H1 (cell line): ENCODE measurements at regions not wholly inside any gene's neighbourhood (a gene's known extent, or its start where the extent isn't known, plus 50 kb on each side); places are given as distances from the start of the nearest gene placed in this dataset.

ENCODE experiments used
- CTCF ChIA-PET: fragments of 300-600 bp; sonication (Branson Sonifier 250); formaldehyde crosslinking; loops from one replicate; lab custom pipeline; 2021; ENCODE audit not compliant: partially characterized antibody; lab: Charles Lee
- POLR2A ChIA-PET: fragments of 300-600 bp; sonication (Branson Sonifier 250); formaldehyde crosslinking; loops from one replicate; lab custom pipeline; 2021; ENCODE audit warnings: inconsistent platforms; ENCODE audit not compliant: partially characterized antibody; lab: Charles Lee
- DNase-seq, 2 experiments: peaks; one replicate each; pipeline versions ENCODE4 v3.0.0 to v3.0.0-alpha.2; 2010 to 2022; ENCODE audit warnings: low spot score in 2 of 2, low read depth in 1 of 2, mixed read lengths in 1 of 2
- FAIRE-seq: peaks from 2 replicates; lab custom pipeline; 2011; peaks lifted over from hg19 to GRCh38; lab: Jason Lieb, UNC
- H2AFZ ChIP-seq: 2 replicates; pipeline ENCODE4 v1.8.1; 2012; ENCODE audit warnings: low read length, inconsistent platforms
- H2AK5ac ChIP-seq: 2 replicates; pipeline ENCODE4 v1.6.1; 2013; ENCODE audit warnings: low read depth, low read length
- H2BK120ac ChIP-seq: replicated peaks from 2 replicates; pipeline ENCODE3; 2013; ENCODE audit warnings: low read depth, low read length, inconsistent platforms
- H2BK12ac ChIP-seq: 2 replicates; pipeline ENCODE4 v1.6.1; 2013; ENCODE audit warnings: low read depth, low read length
- H2BK15ac ChIP-seq: 2 replicates; pipeline ENCODE4 v1.6.1; 2013; ENCODE audit warnings: low read length
- H2BK20ac ChIP-seq: 2 replicates; pipeline ENCODE4 v1.6.1; 2013; ENCODE audit warnings: low read length
- H2BK5ac ChIP-seq: 2 replicates; pipeline ENCODE4 v1.6.1; 2013; ENCODE audit warnings: low read depth, low read length
- H3K14ac ChIP-seq: 2 replicates; pipeline ENCODE4 v1.6.1; 2013; ENCODE audit warnings: inconsistent platforms; ENCODE audit not compliant: insufficient read length
- H3K18ac ChIP-seq: 2 replicates; pipeline ENCODE4 v1.6.1; 2013; ENCODE audit warnings: low read length; ENCODE audit errors: extremely low read depth
- H3K23ac ChIP-seq: 2 replicates; pipeline ENCODE4 v1.6.1; 2013; ENCODE audit warnings: inconsistent platforms; ENCODE audit not compliant: insufficient read length
- H3K23me2 ChIP-seq: 2 replicates; pipeline ENCODE4 v1.6.1; 2013; ENCODE audit warnings: low read depth, low read length
- H3K27ac ChIP-seq: 2 replicates; pipeline ENCODE4 v1.6.1; 2011; ENCODE audit warnings: low read depth, low read length, inconsistent platforms
- H3K27me3 ChIP-seq, 4 experiments: replicated peaks in 1 of 4; 1 replicate in 1 of 4; 2 replicates in 3 of 4; pipeline versions ENCODE4 v1.6.1 to v1.8.1; 2011 to 2013; ENCODE audit warnings: low read length in 3 of 4, mild to moderate bottlenecking in 3 of 4, inconsistent platforms in 2 of 4, mixed read lengths in 2 of 4, moderate library complexity in 1 of 4; ENCODE audit not compliant: control insufficient read depth in 3 of 4, insufficient read depth in 3 of 4; ENCODE audit errors: extremely low read depth in 1 of 4
- H3K36me3 ChIP-seq, 4 experiments: 2 replicates each; pipeline versions ENCODE4 v1.6.1 to v1.8.1; 2011 to 2013; ENCODE audit warnings: mild to moderate bottlenecking in 4 of 4, low read length in 3 of 4, moderate library complexity in 2 of 4, control low read depth in 1 of 4, inconsistent platforms in 1 of 4; ENCODE audit not compliant: insufficient read depth in 4 of 4, control insufficient read depth in 2 of 4
- H3K4ac ChIP-seq: replicated peaks from 2 replicates; pipeline ENCODE3; 2013; ENCODE audit warnings: low read length, low read depth, mixed read lengths, inconsistent platforms; ENCODE audit not compliant: insufficient read length
- H3K4me1 ChIP-seq, 4 experiments: replicated peaks in 1 of 4; 1 replicate in 1 of 4; 2 replicates in 3 of 4; pipeline versions ENCODE4 v1.6.1 to v1.8.1; 2011 to 2013; ENCODE audit warnings: low read length in 3 of 4, inconsistent platforms in 2 of 4, mixed read lengths in 1 of 4; ENCODE audit not compliant: insufficient read depth in 4 of 4, control insufficient read depth in 3 of 4
- H3K4me2 ChIP-seq, 2 experiments: 2 replicates each; pipeline versions ENCODE4 v1.6.1 to v1.8.1; 2011 to 2013; ENCODE audit warnings: low read depth in 2 of 2, low read length in 2 of 2, control low read depth in 1 of 2, inconsistent platforms in 1 of 2, mild to moderate bottlenecking in 1 of 2; ENCODE audit not compliant: insufficient read depth in 1 of 2
- H3K4me3 ChIP-seq, 4 experiments: fragments of 200-600, 300-600 bp in 1 of 4; sonication (generic), shearing (Covaris generic), sonication (Bioruptor Twin) in 1 of 4; 2 replicates each; pipeline versions ENCODE4 v1.5.1 to v1.8.1; 2011 to 2016; ENCODE audit warnings: low read length in 4 of 4, low read depth in 3 of 4, control low read depth in 2 of 4, inconsistent platforms in 2 of 4, mild to moderate bottlenecking in 2 of 4, mixed read lengths in 1 of 4, moderate library complexity in 1 of 4; ENCODE audit not compliant: insufficient read depth in 2 of 4; ENCODE audit errors: extremely low read depth in 1 of 4
- H3K56ac ChIP-seq: replicated peaks from 2 replicates; pipeline ENCODE3; 2013; ENCODE audit warnings: low read depth, mild to moderate bottlenecking, mixed read lengths, low read length, inconsistent platforms; ENCODE audit not compliant: insufficient read length
- H3K79me1 ChIP-seq: 2 replicates; pipeline ENCODE4 v1.6.1; 2013; ENCODE audit warnings: low read depth, low read length, control low read depth
- H3K79me2 ChIP-seq, 2 experiments: 2 replicates each; pipeline versions ENCODE4 v1.6.1 to v1.8.1; 2012 to 2013; ENCODE audit warnings: low read length in 2 of 2, mild to moderate bottlenecking in 2 of 2, inconsistent platforms in 1 of 2; ENCODE audit not compliant: insufficient read depth in 2 of 2, control insufficient read depth in 1 of 2
- H3K9ac ChIP-seq, 4 experiments: replicated peaks in 1 of 4; 1 replicate in 1 of 4; 2 replicates in 3 of 4; pipeline versions ENCODE4 v1.6.1 to v1.8.1; 2011 to 2013; ENCODE audit warnings: low read depth in 3 of 4, low read length in 3 of 4, control low read depth in 2 of 4, mild to moderate bottlenecking in 2 of 4, moderate library complexity in 2 of 4, inconsistent platforms in 1 of 4; ENCODE audit errors: extremely low read depth in 1 of 4
- H3K9me3 ChIP-seq, 2 experiments: 2 replicates each; pipeline versions ENCODE4 v1.6.1 to v1.8.1; 2012 to 2013; ENCODE audit warnings: mild to moderate bottlenecking in 2 of 2, moderate library complexity in 2 of 2, control low read depth in 1 of 2, inconsistent platforms in 1 of 2, low read depth in 1 of 2, low read length in 1 of 2, mixed read lengths in 1 of 2; ENCODE audit not compliant: insufficient read depth in 2 of 2
- H4K20me1 ChIP-seq, 2 experiments: replicated peaks in 1 of 2; 2 replicates each; pipeline versions ENCODE3 to v1.8.1; 2011 to 2013; ENCODE audit warnings: inconsistent platforms in 2 of 2, low read length in 2 of 2, mild to moderate bottlenecking in 1 of 2; ENCODE audit not compliant: insufficient read depth in 2 of 2, control insufficient read depth in 1 of 2
- H4K5ac ChIP-seq: 2 replicates; pipeline ENCODE4 v1.6.1; 2013; ENCODE audit warnings: low read length, low read depth, mixed read lengths, inconsistent platforms; ENCODE audit not compliant: insufficient read length
- H4K8ac ChIP-seq: 2 replicates; pipeline ENCODE4 v1.8.0; 2013; ENCODE audit warnings: mild to moderate bottlenecking, moderate library complexity, low read length, inconsistent platforms; ENCODE audit not compliant: insufficient read depth; ENCODE audit errors: extremely low read depth
- H4K91ac ChIP-seq: replicated peaks from 2 replicates; pipeline ENCODE3; 2013; ENCODE audit warnings: low read length, mixed read lengths, inconsistent platforms; ENCODE audit not compliant: insufficient read length
- JUN ChIP-seq: IDR thresholded peaks from 2 replicates; pipeline ENCODE4 v1.6.1; 2011; ENCODE audit warnings: low read depth, mild to moderate bottlenecking, improper control_type of control experiment, low read length
- KDM5A ChIP-seq: fragments of 200-600 bp; IDR thresholded peaks from 2 replicates; pipeline ENCODE4 v1.7.1; 2012; ENCODE audit warnings: mild to moderate bottlenecking, low read length, inconsistent platforms, mixed read lengths
- NANOG ChIP-seq: IDR thresholded peaks from 2 replicates; pipeline ENCODE4 v1.6.1; 2011; ENCODE audit warnings: low read length, low read depth, mild to moderate bottlenecking, inconsistent platforms; ENCODE audit not compliant: insufficient read depth, poor library complexity, severe bottlenecking
- POLR2AphosphoS5 ChIP-seq: IDR thresholded peaks from 2 replicates; pipeline ENCODE4 v1.6.1; 2011; ENCODE audit warnings: low read depth, low read length
- POU5F1 ChIP-seq: IDR thresholded peaks from 2 replicates; pipeline ENCODE4 v1.6.1; 2011; ENCODE audit warnings: low read depth, mild to moderate bottlenecking, low read length, moderate library complexity
- RAD21 ChIP-seq, 2 experiments: IDR thresholded peaks in 1 of 2; conservative IDR thresholded peaks in 1 of 2; 2 replicates each; pipeline ENCODE4 v1.6.1; 2011; ENCODE audit warnings: low read depth in 2 of 2, low read length in 2 of 2, improper control_type of control experiment in 1 of 2, inconsistent platforms in 1 of 2, mild to moderate bottlenecking in 1 of 2, moderate library complexity in 1 of 2
- SIN3A ChIP-seq, 2 experiments: IDR thresholded peaks in 1 of 2; conservative IDR thresholded peaks in 1 of 2; 2 replicates each; pipeline ENCODE4 v1.6.1; 2011 to 2012; ENCODE audit warnings: low read length in 2 of 2, improper control_type of control experiment in 1 of 2, low read depth in 1 of 2, mild to moderate bottlenecking in 1 of 2
- SIRT6 ChIP-seq: IDR thresholded peaks from one replicate; pipeline ENCODE4 v1.7.1; 2012; ENCODE audit warnings: low read length, inconsistent platforms
- TBP ChIP-seq: IDR thresholded peaks from 2 replicates; pipeline ENCODE4 v1.6.1; 2011; ENCODE audit warnings: low read depth, low read length, improper control_type of control experiment
- TEAD4 ChIP-seq: IDR thresholded peaks from 2 replicates; pipeline ENCODE4 v1.6.1; 2012; ENCODE audit warnings: low read depth, low read length, inconsistent platforms, mixed read lengths

DNA sequence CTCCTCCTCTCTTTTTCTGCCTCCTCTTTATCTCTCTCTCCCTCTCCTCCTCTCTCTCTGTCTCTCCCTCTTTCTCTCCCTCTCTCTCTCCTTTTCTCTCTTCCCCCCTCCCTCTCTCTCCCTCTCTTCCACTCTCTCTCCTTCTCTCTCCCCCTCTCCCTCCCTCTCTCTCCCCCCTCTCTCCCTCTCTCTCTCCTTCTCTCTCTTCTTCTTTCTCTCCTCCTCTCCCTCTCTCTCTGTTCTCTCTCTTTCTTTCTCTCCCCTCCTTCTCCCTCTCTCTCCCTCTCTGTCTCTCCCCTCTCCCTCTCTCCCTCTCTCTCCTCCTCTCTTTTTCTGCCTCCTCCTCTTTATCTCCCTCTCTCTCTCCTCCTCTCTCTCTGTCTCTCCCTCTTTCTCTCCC lies 197.4 kb downstream of the UQCRFS1 start:
- TF ChIP-seq TBP (no peak), POU5F1 (no peak), JUN (no peak), POLR2AphosphoS5 (no peak), SIRT6 (no peak), TEAD4 (no peak), RAD21 (IDR thresholded peaks at IDR 0.05 in 1 of 2, conservative IDR thresholded peaks at IDR 0.05 in 1 of 2; ENCODE audit: low read depth in 2 of 2, low read length in 2 of 2) (no peak), SIN3A (conservative IDR thresholded peaks at IDR 0.05 in 1 of 2, IDR thresholded peaks at IDR 0.05 in 1 of 2; ENCODE audit: low read depth in 1 of 2, low read length in 2 of 2) (no peak), NANOG (no peak), KDM5A (no peak)
- FAIRE-seq, result no peak
- no peak overlapping the region for H4K5ac ChIP-seq

More for the DNA sequence above, 197.4 kb downstream of the UQCRFS1 start:
- H3K23me2 ChIP-seq, result no peaks in the 10 kb centered on the region; the same call in 1 of the 2 replicates
- H3K9me3 ChIP-seq, result no peaks in the 10 kb centered on the region
- no peak overlapping the region for H2BK20ac ChIP-seq
- H2BK12ac ChIP-seq, result no peak overlapping the region
- H4K91ac ChIP-seq, result no peak overlapping the region
- H4K20me1 ChIP-seq, result no peaks in the 10 kb centered on the region
- H2BK15ac ChIP-seq, result no peak overlapping the region
- no peak overlapping the region for H2AFZ ChIP-seq
- no peak overlapping the region for H3K56ac ChIP-seq
- ChIA-PET CTCF (interaction anchor here (1.1 to 3.9 kb wide), 2 partner anchors 13 to 69 kb away, joined by 3 to 35 read pairs; no protein-coding TSS in a partner anchor), POLR2A (no interaction called here)
- no peak overlapping the region for H3K4me2 ChIP-seq
- no peak overlapping the region for H3K4me3 ChIP-seq
- no peak overlapping the region for H2BK5ac ChIP-seq
- no peak overlapping the region for H3K9ac ChIP-seq
- H2BK120ac ChIP-seq, result no peak overlapping the region
- no peak overlapping the region for H3K14ac ChIP-seq
- H3K4me1 ChIP-seq, result peaks cover 0 to 2% (median under 1%) of the 10 kb centered on the region in 4 experiments; a peak in 3 of 7 replicates
- H3K27me3 ChIP-seq, result no peaks in the 10 kb centered on the region; a peak in 2 of 7 replicates
- H4K8ac ChIP-seq, result no peak overlapping the region
- H3K23ac ChIP-seq, result no peak overlapping the region
- H3K79me2 ChIP-seq, result no peaks in the 10 kb centered on the region
- H3K4ac ChIP-seq, result no peak overlapping the region
- H3K79me1 ChIP-seq, result no peaks in the 10 kb centered on the region
- no peak overlapping the region for H2AK5ac ChIP-seq
- no peak overlapping the region for H3K18ac ChIP-seq
- no peaks in the 10 kb centered on the region for H3K36me3 ChIP-seq
- H3K27ac ChIP-seq, result no peak overlapping the region
- DNase-seq, result no peak
